ENCODE measurements at regions not wholly inside any gene's neighbourhood (a gene's known extent, or its start where the extent isn't known, plus 50 kb on each side); places are given as distances from the start of the nearest gene placed in this dataset.

DNA sequence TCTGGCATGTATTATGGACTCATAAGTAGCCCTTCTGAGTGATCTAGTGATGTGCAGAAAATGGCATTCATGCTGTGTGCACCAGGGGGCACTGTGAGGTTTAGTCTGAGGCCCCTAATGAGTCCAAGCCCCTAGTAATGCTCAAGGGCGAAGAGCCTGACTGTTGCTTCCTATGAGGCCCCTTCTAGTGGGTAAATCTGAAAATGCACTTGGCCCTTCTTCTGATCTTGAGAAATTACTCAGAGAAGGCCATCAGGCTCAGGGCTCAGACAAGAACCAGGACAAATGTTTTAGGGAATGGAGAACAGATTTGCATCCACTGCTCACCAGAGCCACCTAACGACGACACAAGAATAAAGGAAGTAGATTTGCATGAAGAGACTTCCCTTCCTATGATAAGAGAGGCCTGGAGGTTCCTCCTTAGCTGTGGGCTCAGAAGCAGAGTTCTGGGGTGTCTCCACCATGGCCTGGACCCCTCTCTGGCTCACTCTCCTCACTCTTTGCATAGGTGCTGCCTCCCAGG is 75.8 kb downstream of the GGTLC2 start:
- peaks cover 21% of the 10 kb centered on the region for H3K4me1 ChIP-seq (ENCODE audit: insufficient read depth, low read length)
- H3K9me3 Mint-ChIP-seq, result no peaks in the 10 kb centered on the region

DNA sequence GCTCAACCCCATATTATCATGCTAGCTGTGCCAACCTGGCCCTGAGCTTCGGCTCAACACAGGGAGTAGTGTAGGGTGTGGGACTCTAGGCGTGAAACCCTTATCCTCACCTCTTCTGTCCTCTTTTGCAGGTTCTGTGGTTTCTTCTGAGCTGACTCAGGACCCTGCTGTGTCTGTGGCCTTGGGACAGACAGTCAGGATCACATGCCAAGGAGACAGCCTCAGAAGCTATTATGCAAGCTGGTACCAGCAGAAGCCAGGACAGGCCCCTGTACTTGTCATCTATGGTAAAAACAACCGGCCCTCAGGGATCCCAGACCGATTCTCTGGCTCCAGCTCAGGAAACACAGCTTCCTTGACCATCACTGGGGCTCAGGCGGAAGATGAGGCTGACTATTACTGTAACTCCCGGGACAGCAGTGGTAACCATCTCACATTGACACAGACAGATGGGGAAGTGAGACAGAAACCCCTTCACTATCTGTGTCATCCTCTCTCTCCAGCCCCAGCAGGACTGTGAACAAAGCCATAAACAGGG is 76.4 kb downstream of the GGTLC2 start:
- Mint-ChIP-seq H3K4me1 (ENCODE audit: low read depth) (peaks cover 17% of the 10 kb centered on the region), H3K36me3 (ENCODE audit: low read depth) (no peaks in the 10 kb centered on the region), H3K4me3 (no peak overlapping the region), H3K27ac (no peak overlapping the region), H3K9me3 (no peaks in the 10 kb centered on the region), H3K27me3 (no peaks in the 10 kb centered on the region)
- ChIA-PET CTCF (interaction anchor here (0.9 to 1.2 kb wide), 2 partner anchors 32 to 163 kb away, joined by 3 to 5 read pairs; no protein-coding TSS in a partner anchor), POLR2A (no interaction called here)
- Histone ChIP-seq H3K27me3 (ENCODE audit: control insufficient read depth in 1 of 2, insufficient read depth in 2 of 2, low read length in 2 of 2) (no peaks in the 10 kb centered on the region), H3K9me3 (ENCODE audit: control insufficient read depth in 1 of 2, insufficient read depth in 1 of 2, low read length in 2 of 2) (no peaks in the 10 kb centered on the region), H3K27ac (ENCODE audit: low read depth in 1 of 2, low read length in 2 of 2) (peak overlapping the region in 1 of 2 donors; percentile 46), H3K4me1 (ENCODE audit: insufficient read depth, low read length) (peaks cover 21% of the 10 kb centered on the region), H3K36me3 (ENCODE audit: insufficient read depth, low read length) (no peaks in the 10 kb centered on the region), H3K4me3 (ENCODE audit: low read length) (no peak overlapping the region)
- TF ChIP-seq, protein P1, sequence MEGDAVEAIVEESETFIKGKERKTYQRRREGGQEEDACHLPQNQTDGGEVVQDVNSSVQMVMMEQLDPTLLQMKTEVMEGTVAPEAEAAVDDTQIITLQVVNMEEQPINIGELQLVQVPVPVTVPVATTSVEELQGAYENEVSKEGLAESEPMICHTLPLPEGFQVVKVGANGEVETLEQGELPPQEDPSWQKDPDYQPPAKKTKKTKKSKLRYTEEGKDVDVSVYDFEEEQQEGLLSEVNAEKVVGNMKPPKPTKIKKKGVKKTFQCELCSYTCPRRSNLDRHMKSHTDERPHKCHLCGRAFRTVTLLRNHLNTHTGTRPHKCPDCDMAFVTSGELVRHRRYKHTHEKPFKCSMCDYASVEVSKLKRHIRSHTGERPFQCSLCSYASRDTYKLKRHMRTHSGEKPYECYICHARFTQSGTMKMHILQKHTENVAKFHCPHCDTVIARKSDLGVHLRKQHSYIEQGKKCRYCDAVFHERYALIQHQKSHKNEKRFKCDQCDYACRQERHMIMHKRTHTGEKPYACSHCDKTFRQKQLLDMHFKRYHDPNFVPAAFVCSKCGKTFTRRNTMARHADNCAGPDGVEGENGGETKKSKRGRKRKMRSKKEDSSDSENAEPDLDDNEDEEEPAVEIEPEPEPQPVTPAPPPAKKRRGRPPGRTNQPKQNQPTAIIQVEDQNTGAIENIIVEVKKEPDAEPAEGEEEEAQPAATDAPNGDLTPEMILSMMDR (IDR thresholded peaks at IDR 0.05), result no peak
- ATAC-seq (ENCODE audit: poor library complexity) (peak; percentile 39), DNase-seq (peak in 4 of 14 experiments; percentile 5 to 69 (median 50))
- intact Hi-C loops (cut with DNase I, micrococcal nuclease), result no loop called here

More for the DNA sequence above, 75.8 kb downstream of the GGTLC2 start:
- intact Hi-C loops (cut with DNase I, micrococcal nuclease), result no loop called here
- DNase-seq, result peak in 9 of 14 experiments; percentile 6 to 66 (median 13)
- H3K4me3 ChIP-seq (ENCODE audit: low read length), result no peak overlapping the region
- no peak overlapping the region for H3K4me3 Mint-ChIP-seq
- H3K36me3 ChIP-seq (ENCODE audit: insufficient read depth, low read length), result no peaks in the 10 kb centered on the region
- no peaks in the 10 kb centered on the region for H3K36me3 Mint-ChIP-seq (ENCODE audit: low read depth)
- no peaks in the 10 kb centered on the region for H3K9me3 ChIP-seq (ENCODE audit: control insufficient read depth in 1 of 2, insufficient read depth in 1 of 2, low read length in 2 of 2)
- H3K4me1 Mint-ChIP-seq (ENCODE audit: low read depth), result peaks cover 17% of the 10 kb centered on the region
- peak; percentile 71 for ATAC-seq (ENCODE audit: poor library complexity)
- ChIA-PET CTCF (interaction anchor here (0.9 to 1.2 kb wide), 2 partner anchors 33 to 164 kb away, joined by 3 to 5 read pairs; no protein-coding TSS in a partner anchor), POLR2A (no interaction called here)
- no peak overlapping the region for H3K27ac Mint-ChIP-seq
- no peaks in the 10 kb centered on the region for H3K27me3 Mint-ChIP-seq
- H3K27ac ChIP-seq (ENCODE audit: low read depth in 1 of 2, low read length in 2 of 2), result peak overlapping the region in 1 of 2 donors; percentile 46
- TF ChIP-seq, protein P1 (IDR thresholded peaks at IDR 0.05), result peak; percentile 64
- no peaks in the 10 kb centered on the region for H3K27me3 ChIP-seq (ENCODE audit: control insufficient read depth in 1 of 2, insufficient read depth in 2 of 2, low read length in 2 of 2)

GRCh38 chr22:22721681-22722354 is 77.4 kb downstream of the GGTLC2 start:
- DNase-seq (peak in 7 of 14 experiments; percentile 6 to 61 (median 40)), ATAC-seq (ENCODE audit: poor library complexity) (peak; percentile 56)

More at GRCh38 chr22:22721681-22722354, 77.4 kb downstream of the GGTLC2 start:
- H3K36me3 ChIP-seq (ENCODE audit: insufficient read depth, low read length), result no peaks in the 10 kb centered on the region
- Mint-ChIP-seq H3K4me3 (no peak overlapping the region), H3K27ac (no peak overlapping the region), H3K9me3 (no peaks in the 10 kb centered on the region), H3K36me3 (ENCODE audit: low read depth) (no peaks in the 10 kb centered on the region), H3K27me3 (peaks cover 1% of the 10 kb centered on the region), H3K4me1 (ENCODE audit: low read depth) (peaks cover 17% of the 10 kb centered on the region)
- no peak overlapping the region for H3K27ac ChIP-seq (ENCODE audit: low read depth in 1 of 2, low read length in 2 of 2)
- TF ChIP-seq, protein P1 (IDR thresholded peaks at IDR 0.05), result no peak
- H3K4me1 ChIP-seq (ENCODE audit: insufficient read depth, low read length), result peaks cover 21% of the 10 kb centered on the region
- POLR2A ChIA-PET, result no interaction called here
- no peaks in the 10 kb centered on the region for H3K9me3 ChIP-seq (ENCODE audit: control insufficient read depth in 1 of 2, insufficient read depth in 1 of 2, low read length in 2 of 2)
- H3K27me3 ChIP-seq (ENCODE audit: control insufficient read depth in 1 of 2, insufficient read depth in 2 of 2, low read length in 2 of 2), result no peaks in the 10 kb centered on the region
- intact Hi-C loops (cut with DNase I, micrococcal nuclease), result no loop called here
- no peak overlapping the region for H3K4me3 ChIP-seq (ENCODE audit: low read length)
- CTCF ChIA-PET, result interaction anchor here (0.8 kb wide), 1 partner anchor 31 kb away, joined by 3 read pairs; no protein-coding TSS in a partner anchor
